KMS-11 (cell line): ENCODE measurements at regions not wholly inside any gene's neighbourhood (a gene's known extent, or its start where the extent isn't known, plus 50 kb on each side); places are given as distances from the start of the nearest gene placed in this dataset.

Source experiments
- H2AFZ ChIP-seq: fragments of 200-600 bp; sonication (generic); 2 replicates; pipeline ENCODE4 v1.6.1; 2016; ENCODE audit warnings: antibody characterized with exemption, mixed run types, low read depth
- H3K27ac ChIP-seq: fragments of 200-600 bp; sonication (generic); 2 replicates; pipeline ENCODE4 v1.6.1; 2016; ENCODE audit warnings: mild to moderate bottlenecking, mixed run types
- H3K27me3 ChIP-seq: fragments of 200-600 bp; sonication (generic); 2 replicates; pipeline ENCODE4 v1.6.1; 2017; ENCODE audit warnings: mild to moderate bottlenecking, low read depth, mixed run types, moderate library complexity; ENCODE audit not compliant: insufficient read depth
- H3K36me3 ChIP-seq: fragments of 200-600 bp; sonication (generic); 2 replicates; pipeline ENCODE4 v1.6.1; 2017; ENCODE audit warnings: mild to moderate bottlenecking, mixed run types; ENCODE audit not compliant: insufficient read depth
- H3K4me1 ChIP-seq: fragments of 200-600 bp; sonication (generic); 2 replicates; pipeline ENCODE4 v1.6.1; 2016; ENCODE audit warnings: mild to moderate bottlenecking, low read depth, mixed run types; ENCODE audit not compliant: poor library complexity, severe bottlenecking
- H3K4me2 ChIP-seq: fragments of 200-600 bp; sonication (generic); 2 replicates; pipeline ENCODE4 v1.7.0; 2016; ENCODE audit warnings: mild to moderate bottlenecking, mixed run types
- H3K4me3 ChIP-seq: fragments of 200-600 bp; sonication (generic); IDR thresholded peaks from 2 replicates; pipeline ENCODE4 v1.6.1; 2017; ENCODE audit warnings: low read depth, low read length, mixed read lengths; ENCODE audit not compliant: insufficient read depth
- H3K79me2 ChIP-seq: fragments of 200-600 bp; sonication (generic); 2 replicates; pipeline ENCODE4 v1.6.1; 2016; ENCODE audit warnings: low read depth, mixed run types; ENCODE audit not compliant: insufficient read depth
- H3K9ac ChIP-seq: fragments of 200-600 bp; sonication (generic); 2 replicates; pipeline ENCODE4 v1.6.1; 2016; ENCODE audit warnings: mild to moderate bottlenecking, mixed run types
- H4K20me1 ChIP-seq: fragments of 200-600 bp; sonication (generic); 2 replicates; pipeline ENCODE4 v1.6.1; 2016; ENCODE audit warnings: mild to moderate bottlenecking, mixed run types; ENCODE audit not compliant: insufficient read depth
- CTCF ChIP-seq: fragments of 200-600 bp; sonication (generic); conservative IDR thresholded peaks from 2 replicates; pipeline ENCODE4 v1.6.1; 2017; ENCODE audit warnings: low read depth, mild to moderate bottlenecking, antibody characterized with exemption, low read length, moderate library complexity, mixed read lengths

GRCh38 chr21:43272591-43272990 lies 103.8 kb downstream of the CRYAA start:
- H3K79me2 ChIP-seq: no peaks in the 10 kb centered on the region
- no peaks in the 10 kb centered on the region for H3K27me3 ChIP-seq
- H2AFZ ChIP-seq: no peak overlapping the region
- TF ChIP-seq CTCF: no peak
- H4K20me1 ChIP-seq: no peaks in the 10 kb centered on the region
- no peak overlapping the region for H3K4me3 ChIP-seq
- no peak overlapping the region for H3K4me2 ChIP-seq
- no peaks in the 10 kb centered on the region for H3K36me3 ChIP-seq
- no peak overlapping the region for H3K27ac ChIP-seq
- H3K4me1 ChIP-seq: peaks cover 13% of the 10 kb centered on the region
- H3K9ac ChIP-seq: no peak overlapping the region

GRCh38 chr21:43271452-43272020 lies 102.7 kb downstream of the CRYAA start:
- Histone ChIP-seq H3K4me2 (no peak overlapping the region), H3K9ac (no peak overlapping the region), H2AFZ (no peak overlapping the region), H3K4me3 (no peak overlapping the region), H3K79me2 (no peaks in the 10 kb centered on the region), H4K20me1 (no peaks in the 10 kb centered on the region), H3K36me3 (no peaks in the 10 kb centered on the region), H3K4me1 (peaks cover 17% of the 10 kb centered on the region), H3K27ac (no peak overlapping the region), H3K27me3 (no peaks in the 10 kb centered on the region)
- TF ChIP-seq CTCF: no peak

- peaks cover 20% of the 10 kb centered on the region for H3K4me1 ChIP-seq
- H3K4me3 ChIP-seq: no peak overlapping the region
- H3K4me2 ChIP-seq: no peak overlapping the region
- no peaks in the 10 kb centered on the region for H3K36me3 ChIP-seq
- no peak for TF ChIP-seq CTCF
- H3K79me2 ChIP-seq: no peaks in the 10 kb centered on the region
- no peaks in the 10 kb centered on the region for H3K27me3 ChIP-seq
- no peak overlapping the region for H3K27ac ChIP-seq
- no peak overlapping the region for H3K9ac ChIP-seq
- H4K20me1 ChIP-seq: no peaks in the 10 kb centered on the region
- H2AFZ ChIP-seq: no peak overlapping the region
These were observed 102.0 kb downstream of the CRYAA start for GRCh38 chr21:43270800-43271301.

- Histone ChIP-seq H3K27ac (no peak overlapping the region), H3K4me1 (peaks cover 20% of the 10 kb centered on the region), H3K4me2 (no peak overlapping the region), H2AFZ (no peak overlapping the region), H3K27me3 (no peaks in the 10 kb centered on the region), H4K20me1 (no peaks in the 10 kb centered on the region), H3K9ac (no peak overlapping the region), H3K36me3 (no peaks in the 10 kb centered on the region), H3K4me3 (no peak overlapping the region), H3K79me2 (no peaks in the 10 kb centered on the region)
- TF ChIP-seq CTCF: no peak
These were observed 101.3 kb downstream of the CRYAA start for GRCh38 chr21:43269957-43270705.
